Prostate gland (tissue), 2 donors: ENCODE measurements at regions not wholly inside any gene's neighbourhood (a gene's known extent, or its start where the extent isn't known, plus 50 kb on each side); places are given as distances from the start of the nearest gene placed in this dataset.

Source experiments
- CTCF ChIP-seq, 4 experiments: fragments of 200-600 bp in 2 of 4; fragments of 450-650 bp in 2 of 4; sonication (generic) in 2 of 4; IDR thresholded peaks; 1 replicate in 3 of 4; 2 replicates in 1 of 4; pipeline ENCODE4 v1.5.1; 2016 to 2019; ENCODE audit warnings: antibody characterized with exemption in 4 of 4, mild to moderate bottlenecking in 2 of 4, moderate library complexity in 2 of 4
- POLR2A ChIP-seq: fragments of 450-650 bp; IDR thresholded peaks from one replicate; pipeline ENCODE4 v1.6.1; 2016; ENCODE audit warnings: antibody characterized with exemption, mild to moderate bottlenecking
- POLR2AphosphoS5 ChIP-seq: sonication (generic); formaldehyde crosslinking; IDR thresholded peaks from one replicate; pipeline ENCODE4 v1.6.1; 2017; ENCODE audit warnings: antibody characterized with exemption

- TF ChIP-seq POLR2A, result no peak
- TF ChIP-seq CTCF (IDR thresholded peaks at IDR 0.05), result no peak
- TF ChIP-seq POLR2AphosphoS5, result no peak
Observed at GRCh38 chr1:169018751-169019150, 87.7 kb upstream of the ATP1B1 start.
